WTC11 (cell line): ENCODE measurements at regions not wholly inside any gene's neighbourhood (a gene's known extent, or its start where the extent isn't known, plus 50 kb on each side); places are given as distances from the start of the nearest gene placed in this dataset.
A peak's percentile ranks its signal among the peaks of the same experiment; 100 is the strongest.

Experiments
- ATAC-seq: fragments of 200-7000 bp; cut with Tn5 transposase; 2 replicates; pipeline ENCODE4 v1.10.0; 2021; ENCODE audit warnings: mild to moderate bottlenecking, moderate library complexity
- CTCF ChIA-PET: fragments of 300-600 bp; sonication (Branson Sonifier 250); formaldehyde crosslinking; loops from one replicate; lab custom pipeline; 2021; ENCODE audit warnings: antibody characterized with exemption; lab: Charles Lee
- POLR2A ChIA-PET: fragments of 350-600 bp; sonication (Branson Sonifier 250); formaldehyde crosslinking; loops from one replicate; lab custom pipeline; 2021; ENCODE audit warnings: antibody characterized with exemption; lab: Charles Lee
- DNase-seq: peaks from one replicate; pipeline ENCODE4 v3.0.0; 2021; ENCODE audit warnings: low spot score
- H3K27ac Mint-ChIP-seq: 2 replicates; pipeline ENCODE4 v1.8.0; 2021; ENCODE audit warnings: mixed read lengths
- H3K27me3 Mint-ChIP-seq: 2 replicates; pipeline ENCODE4 v1.8.0; 2021; ENCODE audit warnings: low read depth, mild to moderate bottlenecking, moderate library complexity, mixed read lengths
- H3K36me3 Mint-ChIP-seq: 2 replicates; pipeline ENCODE4 v1.8.0; 2021; ENCODE audit warnings: mixed read lengths
- H3K4me1 Mint-ChIP-seq: 2 replicates; pipeline ENCODE4 v1.8.0; 2022; ENCODE audit warnings: mixed read lengths
- H3K4me3 Mint-ChIP-seq: 2 replicates; pipeline ENCODE4 v1.8.0; 2021; ENCODE audit warnings: mild to moderate bottlenecking, moderate library complexity, mixed read lengths
- H3K9me3 Mint-ChIP-seq: 2 replicates; pipeline ENCODE4 v1.8.0; 2021; ENCODE audit warnings: mixed read lengths
- E2F1 ChIP-seq: sonication (generic); formaldehyde crosslinking; IDR thresholded peaks from 2 replicates; pipeline ENCODE4 v1.8.0; 2022; ENCODE audit warnings: mild to moderate bottlenecking, missing genetic modification reagents
- E2F5 ChIP-seq: sonication (generic); formaldehyde crosslinking; IDR thresholded peaks from 2 replicates; pipeline ENCODE4 v1.8.1; 2022; ENCODE audit warnings: mild to moderate bottlenecking, moderate library complexity, missing genetic modification reagents
- ELF4 ChIP-seq: sonication (generic); formaldehyde crosslinking; IDR thresholded peaks from 2 replicates; pipeline ENCODE4 v1.8.1; 2022; ENCODE audit warnings: low read depth, mild to moderate bottlenecking, moderate library complexity, missing genetic modification reagents
- GRHL2 ChIP-seq: fragments of 250-450 bp; sonication (Bioruptor Pico); IDR thresholded peaks from 2 replicates; pipeline ENCODE4 v1.8.0; 2022; ENCODE audit warnings: mild to moderate bottlenecking, moderate library complexity; ENCODE audit not compliant: insufficient replicate concordance, severe bottlenecking
- HMGA2 ChIP-seq: fragments of 250-450 bp; sonication (Bioruptor Pico); IDR thresholded peaks from 2 replicates; pipeline ENCODE4 v1.4.0; 2021; ENCODE audit warnings: mild to moderate bottlenecking, moderate library complexity
- HMGXB4 ChIP-seq: sonication (generic); formaldehyde crosslinking; IDR thresholded peaks from 2 replicates; pipeline ENCODE4 v1.8.1; 2023; ENCODE audit warnings: mild to moderate bottlenecking, moderate library complexity, missing genetic modification reagents
- JAZF1 ChIP-seq: fragments of 250-450 bp; sonication (Bioruptor Pico); IDR thresholded peaks from 2 replicates; pipeline ENCODE4 v1.9.0; 2021; ENCODE audit warnings: moderate library complexity, mild to moderate bottlenecking, inconsistent platforms
- JUN ChIP-seq: sonication (generic); formaldehyde crosslinking; IDR thresholded peaks from 2 replicates; pipeline ENCODE4 v1.8.0; 2023; ENCODE audit warnings: mild to moderate bottlenecking, missing genetic modification reagents
- NFATC4 ChIP-seq: fragments of 250-450 bp; sonication (Bioruptor Pico); IDR thresholded peaks from 2 replicates; pipeline ENCODE4 v1.9.0; 2021; ENCODE audit warnings: mild to moderate bottlenecking
- NFE2L1 ChIP-seq: sonication (generic); formaldehyde crosslinking; IDR thresholded peaks from 2 replicates; pipeline ENCODE4 v1.8.1; 2023; ENCODE audit warnings: missing genetic modification reagents
- OVOL2 ChIP-seq: fragments of 250-450 bp; sonication (Bioruptor Pico); IDR thresholded peaks from 2 replicates; pipeline ENCODE4 v1.9.0; 2021; ENCODE audit warnings: mild to moderate bottlenecking, borderline replicate concordance
- PREB ChIP-seq: sonication (generic); formaldehyde crosslinking; IDR thresholded peaks from 2 replicates; pipeline ENCODE4 v1.8.1; 2022; ENCODE audit warnings: mild to moderate bottlenecking, missing genetic modification reagents, moderate library complexity, borderline replicate concordance
- USF2 ChIP-seq: sonication (generic); formaldehyde crosslinking; IDR thresholded peaks from 2 replicates; pipeline ENCODE4 v1.8.1; 2023; ENCODE audit warnings: mild to moderate bottlenecking, missing genetic modification reagents, moderate library complexity
- ZNF263 ChIP-seq: sonication (generic); formaldehyde crosslinking; IDR thresholded peaks from 2 replicates; pipeline ENCODE4 v1.8.1; 2022; ENCODE audit warnings: low read depth, mild to moderate bottlenecking, moderate library complexity, missing genetic modification reagents
- ZNF512 ChIP-seq: sonication (generic); formaldehyde crosslinking; IDR thresholded peaks from 2 replicates; pipeline ENCODE4 v1.8.1; 2022; ENCODE audit warnings: missing genetic modification reagents, borderline replicate concordance
- ZSCAN18 ChIP-seq: fragments of 250-450 bp; sonication (Bioruptor Pico); IDR thresholded peaks from 2 replicates; pipeline ENCODE4 v2.1.2; 2022; ENCODE audit warnings: mild to moderate bottlenecking, moderate library complexity

GRCh38 chr1:77631302-77631701 lies 51.2 kb downstream of the ZZZ3 start:
- peaks cover 44% of the 10 kb centered on the region for H3K36me3 Mint-ChIP-seq
- no peak overlapping the region for H3K4me3 Mint-ChIP-seq
- no peak for ATAC-seq
- POLR2A ChIA-PET = no interaction called here
- H3K9me3 Mint-ChIP-seq = peaks cover 15% of the 10 kb centered on the region
- TF ChIP-seq HMGXB4 (CRISPR knock-in tag) (no peak), USF2 (CRISPR knock-in tag) (no peak), GRHL2 (no peak), NFATC4 (CRISPR knock-in tag) (no peak)
- H3K4me1 Mint-ChIP-seq = peaks cover 15% of the 10 kb centered on the region
- no peak for DNase-seq
- CTCF ChIA-PET = no interaction called here
- no peak overlapping the region for H3K27ac Mint-ChIP-seq
- no peaks in the 10 kb centered on the region for H3K27me3 Mint-ChIP-seq

GRCh38 chr1:77627978-77628570 lies 54.4 kb downstream of the ZZZ3 start:
- Mint-ChIP-seq H3K27ac (peak overlapping the region; percentile 11; the same call in 1 of the 2 replicates), H3K4me1 (no peaks in the 10 kb centered on the region), H3K27me3 (no peaks in the 10 kb centered on the region), H3K36me3 (peaks cover 53% of the 10 kb centered on the region), H3K4me3 (no peak overlapping the region), H3K9me3 (peaks cover 16% of the 10 kb centered on the region)
- ATAC-seq (no peak), DNase-seq (no peak)
- POLR2A ChIA-PET = no interaction called here
- CTCF ChIA-PET = no interaction called here
- no peak for TF ChIP-seq E2F5 (CRISPR knock-in tag)

GRCh38 chr1:77625250-77625649 lies 57.2 kb downstream of the ZZZ3 start:
- DNase-seq (no peak), ATAC-seq (no peak)
- no peak for TF ChIP-seq HMGA2 (CRISPR knock-in tag)
- TF ChIP-seq JUN = no peak
- TF ChIP-seq PREB = no peak
- TF ChIP-seq ZSCAN18 (CRISPR knock-in tag) = no peak
- no peak for TF ChIP-seq OVOL2
- TF ChIP-seq ZNF512 (CRISPR knock-in tag) = no peak
- Mint-ChIP-seq H3K4me3 (no peak overlapping the region), H3K27me3 (no peaks in the 10 kb centered on the region), H3K9me3 (peaks cover 16% of the 10 kb centered on the region), H3K27ac (no peak overlapping the region; the same call in 1 of the 2 replicates), H3K4me1 (no peaks in the 10 kb centered on the region), H3K36me3 (peaks cover 42% of the 10 kb centered on the region)
- CTCF ChIA-PET = no interaction called here
- POLR2A ChIA-PET = no interaction called here

GRCh38 chr1:77624102-77624501 lies 58.4 kb downstream of the ZZZ3 start:
- Mint-ChIP-seq H3K4me1 (no peaks in the 10 kb centered on the region), H3K9me3 (peaks cover 16% of the 10 kb centered on the region), H3K27me3 (no peaks in the 10 kb centered on the region), H3K36me3 (peaks cover 43% of the 10 kb centered on the region), H3K27ac (0 out of 2 replicates have a peak overlapping the region, but pooled peaks have one; percentile 6), H3K4me3 (no peak overlapping the region)
- DNase-seq (no peak), ATAC-seq (no peak)
- ChIA-PET POLR2A (no interaction called here), CTCF (no interaction called here)
- no peak for TF ChIP-seq ZNF263 (CRISPR knock-in tag)
- TF ChIP-seq E2F1 (CRISPR knock-in tag) = no peak
- no peak for TF ChIP-seq ELF4 (CRISPR knock-in tag)
- TF ChIP-seq HMGXB4 (CRISPR knock-in tag) = no peak
- no peak for TF ChIP-seq NFE2L1 (CRISPR knock-in tag)
- no peak for TF ChIP-seq JAZF1 (CRISPR knock-in tag)
